ENCODE measurements at regions not wholly inside any gene's neighbourhood (a gene's known extent, or its start where the extent isn't known, plus 50 kb on each side); places are given as distances from the start of the nearest gene placed in this dataset.

- Histone ChIP-seq H3F3A (ENCODE audit: control insufficient read depth, insufficient read depth) (no peaks in the 10 kb centered on the region), H3K36me3 (ENCODE audit: control insufficient read depth, low read length) (no peaks in the 10 kb centered on the region), H3K79me2 (ENCODE audit: control insufficient read depth, low read length) (no peaks in the 10 kb centered on the region), H3K9me3 (ENCODE audit: control insufficient read depth, insufficient read depth, low read length) (no peaks in the 10 kb centered on the region), H3K27ac (ENCODE audit: low read depth, low read length) (no peak overlapping the region), H3K9me2 (replicated peaks; ENCODE audit: control insufficient read depth, low read length) (no peaks in the 10 kb centered on the region), H3K4me1 (ENCODE audit: control insufficient read depth, low read length) (no peaks in the 10 kb centered on the region), H4K20me1 (ENCODE audit: control insufficient read depth, insufficient read depth, low read depth, low read length) (no peaks in the 10 kb centered on the region), H3K4me2 (ENCODE audit: low read length) (no peak overlapping the region), H3K4me3 (ENCODE audit: low read length) (no peak overlapping the region), H3K27me3 (ENCODE audit: control insufficient read depth, low read length) (no peaks in the 10 kb centered on the region)
- TF ChIP-seq EZH2phosphoT487 (IDR thresholded peaks at IDR 0.05; ENCODE audit: borderline replicate concordance, low read length) (no peak), CTCF (IDR thresholded peaks at IDR 0.05; ENCODE audit: low read depth, low read length, poor library complexity, severe bottlenecking) (no peak)
Measured at GRCh38 chr5:26622947-26623346, 415.4 kb downstream of the CDH9 start.

- Histone ChIP-seq H3K4me2 (ENCODE audit: low read length) (no peak overlapping the region), H3K79me2 (ENCODE audit: control insufficient read depth, low read length) (no peaks in the 10 kb centered on the region), H3K36me3 (ENCODE audit: control insufficient read depth, low read length) (no peaks in the 10 kb centered on the region), H3F3A (ENCODE audit: control insufficient read depth, insufficient read depth) (no peaks in the 10 kb centered on the region), H3K4me1 (ENCODE audit: control insufficient read depth, low read length) (no peaks in the 10 kb centered on the region), H3K27ac (ENCODE audit: low read depth, low read length) (no peak overlapping the region), H3K4me3 (ENCODE audit: low read length) (no peak overlapping the region), H3K9me2 (replicated peaks; ENCODE audit: control insufficient read depth, low read length) (no peaks in the 10 kb centered on the region), H4K20me1 (ENCODE audit: control insufficient read depth, insufficient read depth, low read depth, low read length) (no peaks in the 10 kb centered on the region), H3K9me3 (ENCODE audit: control insufficient read depth, insufficient read depth, low read length) (no peaks in the 10 kb centered on the region), H3K27me3 (ENCODE audit: control insufficient read depth, low read length) (no peaks in the 10 kb centered on the region)
- TF ChIP-seq CTCF (IDR thresholded peaks at IDR 0.05; ENCODE audit: low read depth, low read length, poor library complexity, severe bottlenecking) (no peak), EZH2phosphoT487 (IDR thresholded peaks at IDR 0.05; ENCODE audit: borderline replicate concordance, low read length) (no peak)
Measured at GRCh38 chr5:26610577-26610976, 427.8 kb downstream of the CDH9 start.

GRCh38 chr5:26601563-26601962 lies 436.8 kb downstream of the CDH9 start:
- no peak for TF ChIP-seq EZH2phosphoT487 (IDR thresholded peaks at IDR 0.05; ENCODE audit: borderline replicate concordance, low read length)
- no peak for TF ChIP-seq CTCF (IDR thresholded peaks at IDR 0.05; ENCODE audit: low read depth, low read length, poor library complexity, severe bottlenecking)
- Histone ChIP-seq H4K20me1 (ENCODE audit: control insufficient read depth, insufficient read depth, low read depth, low read length) (no peaks in the 10 kb centered on the region), H3K4me3 (ENCODE audit: low read length) (no peak overlapping the region)

More at GRCh38 chr5:26601563-26601962, 436.8 kb downstream of the CDH9 start:
- H3K4me1 ChIP-seq (ENCODE audit: control insufficient read depth, low read length), result no peaks in the 10 kb centered on the region
- no peak overlapping the region for H3K27ac ChIP-seq (ENCODE audit: low read depth, low read length)
- no peaks in the 10 kb centered on the region for H3K79me2 ChIP-seq (ENCODE audit: control insufficient read depth, low read length)
- peaks cover 3% of the 10 kb centered on the region; the same call in 1 of the 2 replicates for H3K9me3 ChIP-seq (ENCODE audit: control insufficient read depth, insufficient read depth, low read length)
- H3K36me3 ChIP-seq (ENCODE audit: control insufficient read depth, low read length), result no peaks in the 10 kb centered on the region
- H3K27me3 ChIP-seq (ENCODE audit: control insufficient read depth, low read length), result no peaks in the 10 kb centered on the region
- no peaks in the 10 kb centered on the region for H3F3A ChIP-seq (ENCODE audit: control insufficient read depth, insufficient read depth)
- H3K9me2 ChIP-seq (replicated peaks; ENCODE audit: control insufficient read depth, low read length), result no peaks in the 10 kb centered on the region
- no peak overlapping the region for H3K4me2 ChIP-seq (ENCODE audit: low read length)

All from DOHH2 (cell line).